ENCODE measurements at regions not wholly inside any gene's neighbourhood (a gene's known extent, or its start where the extent isn't known, plus 50 kb on each side); places are given as distances from the start of the nearest gene placed in this dataset.

- no peak for DNase-seq
These were observed 51.8 kb upstream of the PAX1 start for GRCh38 chr20:21653628-21654027.

DNA sequence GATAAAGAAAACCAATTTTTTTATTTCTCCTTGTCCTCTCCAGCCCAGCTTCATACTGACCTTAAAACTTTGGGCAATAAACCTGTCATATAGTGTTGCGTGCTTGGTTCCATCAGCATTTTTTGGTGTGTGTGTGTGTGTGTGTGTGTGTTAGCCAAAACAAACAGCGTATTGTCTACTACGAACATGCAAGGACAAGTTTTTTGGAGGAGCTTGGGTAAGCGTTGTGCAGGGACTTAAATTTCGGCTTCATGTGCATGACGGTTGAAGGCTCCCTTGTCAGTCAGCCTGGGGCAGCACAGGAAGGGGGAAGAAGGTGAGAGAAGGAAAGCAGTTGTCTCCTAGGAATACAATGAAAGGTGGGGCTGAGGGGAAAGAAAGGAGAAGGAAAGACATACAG, 62.0 kb upstream of the PAX1 start:
- DNase-seq: no peak

- no peak for DNase-seq
These were observed 64.9 kb upstream of the PAX1 start for GRCh38 chr20:21640556-21640955.

DNA sequence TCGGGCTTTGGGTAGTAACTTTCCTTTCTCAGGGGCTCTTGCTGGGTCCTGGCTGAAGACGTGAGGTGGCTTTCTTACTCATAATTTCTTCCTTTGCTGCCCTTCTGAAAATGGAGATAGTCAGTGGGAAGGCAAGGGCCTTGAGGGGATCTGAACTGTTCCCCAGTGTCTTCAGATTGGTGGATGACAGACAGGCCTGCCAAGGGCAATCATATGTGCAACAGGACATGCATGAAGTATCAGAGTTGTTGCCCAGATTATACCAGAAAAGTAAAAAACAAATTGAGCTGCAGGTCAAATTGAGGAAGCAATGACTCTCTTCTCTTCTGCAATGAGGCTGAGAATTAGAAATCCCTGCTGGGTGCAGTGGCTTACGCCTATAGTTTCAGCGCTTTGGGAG, 71.6 kb upstream of the PAX1 start:
- DNase-seq: no peak

GRCh38 chr20:21632735-21633053, 72.8 kb upstream of the PAX1 start:
- DNase-seq: no peak

DNA sequence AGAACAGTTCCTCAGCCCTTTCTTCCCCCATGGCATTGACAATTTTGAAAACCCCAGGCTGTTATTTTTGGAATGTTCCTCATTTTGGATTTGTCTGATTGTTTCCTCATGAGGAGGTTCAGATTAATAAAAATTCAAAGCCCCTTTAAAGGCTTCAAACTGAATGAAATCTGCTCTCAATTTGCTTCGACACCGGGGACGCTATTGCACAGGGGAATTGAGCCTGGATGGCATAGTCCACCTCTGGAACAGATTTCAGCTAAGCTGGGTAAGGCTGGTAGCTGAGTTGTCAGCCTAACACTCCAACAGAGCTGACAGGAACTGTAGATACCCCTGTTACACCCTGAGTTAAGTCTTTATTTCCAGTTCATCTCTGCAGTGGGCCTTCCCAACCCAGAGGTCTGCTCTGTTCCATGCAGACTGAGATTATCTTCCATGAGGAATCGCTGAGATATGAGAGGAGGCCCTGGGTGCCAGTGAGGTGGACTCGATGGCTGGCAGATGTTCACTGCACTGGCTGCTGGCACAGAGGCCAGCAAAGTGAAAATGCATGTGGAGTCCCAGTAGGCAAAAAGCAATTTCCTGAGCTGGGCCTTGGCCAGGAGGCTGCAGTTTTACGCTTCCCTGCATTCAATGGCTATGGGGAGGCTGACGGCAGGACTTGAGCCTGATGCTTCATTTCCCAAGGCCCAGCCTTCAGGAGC, 73.3 kb upstream of the PAX1 start:
- no peak for DNase-seq

DNA sequence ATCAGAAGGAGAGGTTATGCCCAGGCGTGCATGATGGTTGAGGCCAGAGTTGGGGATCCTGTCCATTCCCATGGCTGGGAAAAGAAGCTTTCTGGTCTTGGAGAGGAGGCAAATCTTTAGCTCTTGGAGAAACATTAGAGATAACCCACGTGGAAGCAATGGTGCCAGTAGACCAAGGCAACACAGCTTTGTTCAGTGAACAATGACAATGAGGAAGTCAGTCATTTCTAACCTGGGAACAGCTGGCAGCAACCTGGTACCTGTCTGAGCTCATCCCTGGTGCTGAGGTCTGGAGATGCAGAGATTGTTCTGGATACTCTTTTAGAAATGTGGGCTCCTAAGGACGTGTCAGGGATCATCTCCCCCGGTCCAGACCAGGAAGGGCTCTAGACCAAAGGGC, 76.7 kb upstream of the PAX1 start:
- DNase-seq: no peak

GRCh38 chr20:21623781-21624094, 81.7 kb upstream of the PAX1 start:
- DNase-seq: no peak

- DNase-seq: no peak
These were observed 82.2 kb upstream of the PAX1 start for GRCh38 chr20:21623074-21623780.

- DNase-seq: no peak
These were observed 83.2 kb upstream of the PAX1 start for GRCh38 chr20:21622097-21622857.

- no peak for DNase-seq
These were observed 86.6 kb upstream of the PAX1 start for GRCh38 chr20:21618759-21619416.

DNA sequence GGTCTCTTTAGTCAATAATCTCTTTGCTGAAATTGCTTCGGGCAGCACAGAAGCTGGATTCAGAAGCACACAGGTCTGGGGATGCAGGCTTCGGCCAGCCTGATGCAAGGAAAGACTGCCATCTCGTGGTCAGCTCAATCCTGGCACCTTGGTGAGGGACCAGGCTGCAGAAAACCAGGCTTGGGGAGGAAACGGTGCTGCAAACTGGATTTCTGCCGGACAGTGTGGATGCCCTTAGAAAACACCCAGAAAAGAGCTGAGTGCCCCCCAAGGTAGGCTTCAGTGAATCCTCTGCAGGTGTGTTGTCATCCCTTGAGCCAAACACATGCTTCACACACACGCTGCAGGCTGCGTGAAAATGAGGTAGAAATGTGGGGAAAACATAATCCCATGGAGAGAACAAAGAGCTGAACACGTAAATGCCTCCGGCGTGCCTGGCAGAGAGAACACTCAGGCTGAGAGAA, 89.8 kb upstream of the PAX1 start:
- DNase-seq: peak; percentile 89

DNA sequence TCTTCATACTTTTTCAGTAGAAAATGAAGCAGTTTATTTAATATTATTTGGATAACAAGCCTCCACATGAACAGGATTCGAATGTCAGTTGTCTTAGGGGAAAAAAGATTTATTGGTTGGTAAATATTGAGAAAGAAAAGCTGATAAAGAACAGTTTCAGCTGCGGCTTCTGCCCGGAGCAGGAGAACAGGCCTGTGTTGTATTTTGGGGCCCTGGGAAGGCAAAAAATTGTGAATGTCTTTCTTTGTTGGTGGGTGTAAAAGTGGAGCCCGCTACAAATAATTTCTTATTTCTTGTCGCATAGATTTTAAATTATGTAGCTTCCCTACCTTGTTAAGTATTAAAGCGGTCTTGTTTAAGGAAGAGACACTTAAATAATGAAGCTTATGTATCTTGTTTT, 90.5 kb upstream of the PAX1 start:
- peak; percentile 31 for DNase-seq

DNA sequence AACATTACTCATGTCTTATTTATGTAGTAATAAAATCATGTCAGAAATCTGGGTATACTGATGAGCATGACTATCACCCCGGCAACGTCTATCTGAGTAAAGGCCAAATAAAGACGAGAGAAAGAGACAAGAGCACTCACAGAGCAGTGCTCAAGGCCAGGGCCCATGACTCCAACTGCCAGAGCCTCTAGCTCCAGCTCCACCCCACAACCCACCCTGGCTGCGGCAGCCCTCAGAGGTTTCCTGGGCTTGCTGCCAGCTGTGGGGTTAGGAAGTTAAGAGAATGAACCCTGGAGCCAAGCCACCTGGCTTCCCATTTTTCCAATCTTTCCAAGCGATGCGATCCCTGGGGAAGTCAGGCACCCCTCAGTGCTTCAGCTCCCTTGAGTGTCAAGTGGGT, 92.0 kb upstream of the PAX1 start:
- no peak for DNase-seq

GRCh38 chr20:21609981-21610380, 95.5 kb upstream of the PAX1 start:
- DNase-seq: no peak

- peak; percentile 49 for DNase-seq
These were observed 95.4 kb upstream of the NKX2-2 start for GRCh38 chr20:21609221-21609620.

DNA sequence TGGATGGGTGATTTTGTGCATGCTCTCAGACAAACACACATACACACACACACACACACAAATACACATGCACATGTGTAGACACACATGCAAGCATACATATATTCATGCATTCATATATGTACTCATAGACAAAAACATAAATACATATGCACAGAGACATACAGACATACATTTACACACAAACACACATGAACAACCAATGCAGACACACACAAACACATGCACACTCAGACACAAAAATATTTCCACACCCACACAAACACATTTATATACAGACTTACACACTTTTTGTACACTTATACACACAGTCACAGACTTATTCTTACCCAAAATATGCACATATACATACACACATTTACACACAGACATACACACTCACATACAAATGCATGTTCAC, 94.9 kb upstream of the NKX2-2 start:
- DNase-seq: no peak

GRCh38 chr20:21607971-21608725, 94.3 kb upstream of the NKX2-2 start:
- peak; percentile 90 for DNase-seq

GRCh38 chr20:21601799-21602198, 87.9 kb upstream of the NKX2-2 start:
- no peak for DNase-seq

DNA sequence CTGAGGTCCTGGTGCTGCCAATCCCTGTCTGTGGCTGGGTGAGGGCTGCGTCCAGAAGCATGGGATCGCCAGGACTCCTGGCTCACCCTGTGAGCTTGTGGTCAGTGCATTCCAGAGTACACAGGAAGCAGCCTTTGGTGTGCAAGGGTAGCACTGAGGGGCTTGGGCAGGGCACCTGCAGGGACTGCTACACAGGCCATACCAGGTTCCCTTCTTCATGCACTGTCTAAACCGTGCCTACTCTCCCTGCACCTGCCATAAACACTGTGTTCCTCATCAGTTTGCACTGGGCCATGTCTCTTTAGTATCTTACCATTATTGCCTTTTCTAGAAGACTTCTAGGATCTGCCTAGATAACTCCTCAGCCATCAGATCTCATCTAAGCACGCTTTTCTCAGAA, 72.8 kb upstream of the NKX2-2 start:
- DNase-seq: no peak

- DNase-seq: no peak
These were observed 69.8 kb upstream of the NKX2-2 start for GRCh38 chr20:21583486-21584168.

DNA sequence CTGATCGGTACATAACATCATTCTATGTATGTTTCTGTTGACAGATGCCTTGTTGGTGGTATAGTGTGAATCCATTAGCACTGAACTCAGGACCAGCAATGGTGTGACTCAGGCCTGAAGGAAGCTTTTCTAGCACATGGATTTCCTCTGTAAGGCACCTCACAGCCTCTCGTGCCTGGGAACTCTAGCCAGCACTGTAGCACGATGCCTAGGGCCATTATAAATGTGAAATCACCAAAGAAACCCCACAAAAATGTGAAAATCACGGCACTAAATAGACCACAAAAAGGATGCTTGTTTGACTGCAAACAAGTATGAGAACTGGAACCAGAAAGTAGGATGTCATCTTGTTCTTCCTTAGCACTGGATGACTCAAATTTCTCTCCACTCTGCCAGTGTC, 63.7 kb upstream of the NKX2-2 start:
- no peak for DNase-seq
